Esophagus (tissue), 2 donors: ENCODE measurements at regions not wholly inside any gene's neighbourhood (a gene's known extent, or its start where the extent isn't known, plus 50 kb on each side); places are given as distances from the start of the nearest gene placed in this dataset.

Source experiments
- H3K27ac ChIP-seq, 2 donors: one replicate each; pipeline ENCODE4 v1.5.1; 2013; ENCODE audit warnings: low read depth in 2 of 2, mild to moderate bottlenecking in 2 of 2, inconsistent platforms in 1 of 2, low read length in 1 of 2, moderate library complexity in 1 of 2
- H3K27me3 ChIP-seq, 2 donors: one replicate each; pipeline ENCODE4 v1.6.1; 2013; ENCODE audit warnings: low read length in 2 of 2, control low read depth in 1 of 2, mild to moderate bottlenecking in 1 of 2; ENCODE audit not compliant: insufficient read depth in 2 of 2, control insufficient read depth in 1 of 2
- H3K36me3 ChIP-seq, 2 donors: one replicate each; pipeline ENCODE4 v1.6.1; 2013; ENCODE audit warnings: low read length in 1 of 2; ENCODE audit not compliant: control insufficient read depth in 2 of 2, insufficient read depth in 2 of 2
- H3K4me1 ChIP-seq, 2 donors: one replicate each; pipeline ENCODE4 v1.6.1; 2013; ENCODE audit warnings: low read length in 1 of 2; ENCODE audit not compliant: control insufficient read depth in 2 of 2, insufficient read depth in 2 of 2
- H3K4me3 ChIP-seq, 2 donors: one replicate each; pipeline ENCODE4 v1.5.1; 2013; ENCODE audit warnings: low read length in 2 of 2, mild to moderate bottlenecking in 2 of 2, low read depth in 1 of 2, moderate library complexity in 1 of 2
- H3K9me3 ChIP-seq, 2 donors: one replicate each; pipeline ENCODE4 v1.6.1; 2013; ENCODE audit warnings: mild to moderate bottlenecking in 2 of 2, low read depth in 1 of 2, low read length in 1 of 2, moderate library complexity in 1 of 2; ENCODE audit not compliant: control insufficient read depth in 2 of 2, insufficient read depth in 1 of 2
- WGBS, 2 donors: extraction: QIAGEN DNeasy Blood & Tissue Kit; methylation state at CpG; one replicate each; pipeline ENCODE4 v1.1.7; 2013; 5-methylcytosine and 5-hydroxymethylcytosine counted together
- donor health status: healthy with polysubstance abuse.
- donor health status: Bipolar disorder and iron deficiency.

DNA sequence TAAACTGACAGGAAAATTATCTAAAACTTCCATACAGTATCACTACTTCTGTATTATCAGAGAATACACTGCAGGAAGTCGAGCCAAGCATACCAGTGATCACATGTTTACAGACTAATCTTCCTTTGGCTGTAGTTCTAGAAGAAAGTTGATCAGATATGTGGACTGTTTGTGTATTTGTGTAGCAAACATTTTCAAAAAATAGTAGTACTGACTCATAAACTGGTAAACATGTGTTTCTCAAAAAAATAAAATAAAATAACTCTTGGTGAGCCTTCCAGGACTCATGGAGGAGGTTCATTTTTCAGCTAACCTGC is 148.9 kb upstream of the SLC39A10 start:
- Histone ChIP-seq H3K27me3 (no peaks in the 10 kb centered on the region), H3K9me3 (no peaks in the 10 kb centered on the region), H3K4me3 (no peak overlapping the region), H3K36me3 (no peaks in the 10 kb centered on the region), H3K27ac (no peak overlapping the region), H3K4me1 (no peaks in the 10 kb centered on the region)
- WGBS, 2 donors = 82 to 84% methylated on average over 1 of the region's 1 CpG

DNA sequence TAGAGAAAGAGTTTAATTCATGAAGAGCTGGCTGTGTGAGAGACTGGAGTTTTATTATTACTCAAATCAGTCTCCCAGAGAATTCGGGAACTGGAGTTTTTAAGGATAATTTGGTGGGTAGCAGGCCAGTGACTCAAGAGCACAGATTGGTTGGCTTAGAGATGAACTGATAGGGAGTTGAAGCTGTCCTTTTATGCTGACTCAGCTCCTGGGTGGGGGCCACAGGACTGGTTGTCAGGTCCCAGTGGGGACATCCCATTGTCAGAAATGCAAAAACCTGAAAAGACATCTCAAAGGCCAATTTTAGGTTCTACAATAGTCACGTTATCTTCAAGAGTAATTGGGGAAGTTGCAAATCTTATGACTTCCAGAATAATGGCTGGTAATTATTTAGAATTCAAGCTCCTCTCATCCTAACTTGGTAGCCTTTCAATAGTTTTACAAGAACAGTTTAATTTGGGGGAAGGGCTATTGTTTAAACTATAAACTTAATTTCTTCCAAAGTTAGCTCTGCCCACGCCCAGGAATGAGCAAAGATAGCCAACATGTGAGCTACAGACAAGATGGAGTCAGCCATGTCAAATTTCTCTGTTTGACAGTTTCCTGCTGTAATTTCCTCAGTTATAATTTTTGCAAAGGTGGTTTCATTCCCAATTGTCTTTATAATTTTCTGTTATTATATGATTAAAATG is 149.4 kb upstream of the SLC39A10 start:
- H3K4me3 ChIP-seq = no peak overlapping the region
- no peaks in the 10 kb centered on the region for H3K36me3 ChIP-seq
- H3K9me3 ChIP-seq = no peaks in the 10 kb centered on the region
- H3K27ac ChIP-seq = no peak overlapping the region
- H3K4me1 ChIP-seq = no peaks in the 10 kb centered on the region
- H3K27me3 ChIP-seq = no peaks in the 10 kb centered on the region
- 81 to 88% methylated on average over 3 of the region's 3 CpGs for WGBS, 2 donors

DNA sequence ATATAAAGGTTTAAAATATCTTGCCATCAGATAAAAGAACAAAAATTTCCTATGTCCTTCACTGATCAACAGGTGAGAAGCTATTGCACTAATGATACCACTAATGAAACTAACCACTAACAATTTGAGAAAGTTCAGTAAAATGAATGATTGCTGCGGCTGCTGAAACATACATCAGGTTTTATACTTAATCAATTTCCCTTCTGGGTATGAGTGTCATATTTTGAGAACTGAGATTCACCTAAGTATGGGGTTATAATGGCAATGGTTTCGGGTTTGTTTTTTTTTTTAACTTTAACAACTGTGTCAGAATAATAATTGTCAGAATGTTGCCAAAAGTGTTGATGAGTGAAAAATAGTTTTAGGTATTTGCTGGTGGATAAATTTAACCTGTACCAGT is 151.3 kb upstream of the SLC39A10 start:
- Histone ChIP-seq H3K4me3 (no peak overlapping the region), H3K36me3 (no peaks in the 10 kb centered on the region), H3K27ac (no peak overlapping the region), H3K27me3 (no peaks in the 10 kb centered on the region), H3K9me3 (no peaks in the 10 kb centered on the region), H3K4me1 (no peaks in the 10 kb centered on the region)
- 84% methylated on average over 2 of the region's 2 CpGs for WGBS, 2 donors

DNA sequence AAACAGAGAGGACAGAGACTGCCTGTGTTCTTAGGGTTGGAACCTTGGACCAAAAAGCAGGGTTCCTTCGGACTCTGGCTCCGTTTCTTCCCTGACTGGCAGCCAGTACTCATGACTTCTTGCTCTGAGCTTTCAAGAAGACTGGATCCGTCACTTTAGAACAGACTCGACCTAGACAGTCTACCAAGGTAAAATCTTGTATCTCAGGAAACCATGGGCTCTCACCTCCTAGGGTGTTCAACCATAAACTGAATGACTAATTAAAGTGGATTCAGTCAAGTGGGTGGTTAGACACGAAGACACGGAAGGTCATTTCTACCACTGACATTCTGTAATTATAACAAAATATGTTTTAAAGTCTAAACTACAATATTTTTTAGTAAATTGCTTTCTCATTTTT is 153.8 kb upstream of the SLC39A10 start:
- no peak overlapping the region for H3K27ac ChIP-seq
- whole genome bisulfite sequencing, 2 donors = 85 to 86% methylated on average over 6 of the region's 6 CpGs
- H3K9me3 ChIP-seq = no peaks in the 10 kb centered on the region
- no peaks in the 10 kb centered on the region for H3K36me3 ChIP-seq
- H3K27me3 ChIP-seq = no peaks in the 10 kb centered on the region
- no peaks in the 10 kb centered on the region for H3K4me1 ChIP-seq
- H3K4me3 ChIP-seq = no peak overlapping the region

DNA sequence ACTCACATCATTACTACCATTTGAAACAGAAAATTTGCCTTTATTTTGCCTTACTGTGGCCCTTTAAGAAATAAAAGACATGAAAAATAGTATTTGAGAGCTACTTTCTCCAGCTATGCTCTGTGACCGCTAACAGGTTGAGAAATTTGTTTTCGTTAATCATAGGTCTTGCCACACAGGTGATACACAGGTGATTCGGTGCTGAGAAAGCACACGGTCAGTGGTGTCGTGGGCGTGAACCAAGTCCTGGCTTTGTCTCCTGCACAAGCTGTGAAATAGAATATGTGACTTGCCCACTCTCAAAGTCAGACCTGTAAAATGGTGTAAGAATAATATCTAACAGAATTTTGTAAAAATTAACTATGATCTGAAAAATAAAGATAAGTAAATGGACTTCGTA is 155.3 kb upstream of the SLC39A10 start:
- Histone ChIP-seq H3K4me3 (no peak overlapping the region), H3K4me1 (no peaks in the 10 kb centered on the region), H3K9me3 (no peaks in the 10 kb centered on the region), H3K27ac (no peak overlapping the region), H3K27me3 (no peaks in the 10 kb centered on the region), H3K36me3 (no peaks in the 10 kb centered on the region)
- WGBS, 2 donors = 68 to 89% methylated on average over 7 of the region's 7 CpGs

DNA sequence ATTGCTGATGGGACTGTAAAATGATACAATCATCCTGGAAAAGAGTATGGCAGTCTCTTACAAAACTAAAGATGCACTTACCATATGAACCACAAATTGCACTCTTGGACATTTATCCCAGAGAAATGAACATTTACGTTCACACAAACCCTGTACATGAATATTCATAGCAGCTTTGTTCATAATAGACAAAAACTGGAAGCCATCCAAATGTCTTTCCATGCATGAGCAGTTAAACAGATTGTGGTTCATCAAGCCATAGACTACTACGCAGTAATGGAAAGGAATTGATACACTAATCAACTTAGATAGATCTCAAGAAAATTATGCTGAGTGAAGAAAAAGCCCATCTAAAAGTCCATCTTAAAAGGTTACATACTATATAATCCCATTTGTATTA is 156.1 kb upstream of the SLC39A10 start:
- no peak overlapping the region for H3K4me3 ChIP-seq
- no peaks in the 10 kb centered on the region for H3K36me3 ChIP-seq
- no peaks in the 10 kb centered on the region for H3K4me1 ChIP-seq
- H3K27me3 ChIP-seq = no peaks in the 10 kb centered on the region
- H3K9me3 ChIP-seq = no peaks in the 10 kb centered on the region
- no peak overlapping the region for H3K27ac ChIP-seq
- 81 to 86% methylated on average over 2 of the region's 2 CpGs for WGBS, 2 donors

DNA sequence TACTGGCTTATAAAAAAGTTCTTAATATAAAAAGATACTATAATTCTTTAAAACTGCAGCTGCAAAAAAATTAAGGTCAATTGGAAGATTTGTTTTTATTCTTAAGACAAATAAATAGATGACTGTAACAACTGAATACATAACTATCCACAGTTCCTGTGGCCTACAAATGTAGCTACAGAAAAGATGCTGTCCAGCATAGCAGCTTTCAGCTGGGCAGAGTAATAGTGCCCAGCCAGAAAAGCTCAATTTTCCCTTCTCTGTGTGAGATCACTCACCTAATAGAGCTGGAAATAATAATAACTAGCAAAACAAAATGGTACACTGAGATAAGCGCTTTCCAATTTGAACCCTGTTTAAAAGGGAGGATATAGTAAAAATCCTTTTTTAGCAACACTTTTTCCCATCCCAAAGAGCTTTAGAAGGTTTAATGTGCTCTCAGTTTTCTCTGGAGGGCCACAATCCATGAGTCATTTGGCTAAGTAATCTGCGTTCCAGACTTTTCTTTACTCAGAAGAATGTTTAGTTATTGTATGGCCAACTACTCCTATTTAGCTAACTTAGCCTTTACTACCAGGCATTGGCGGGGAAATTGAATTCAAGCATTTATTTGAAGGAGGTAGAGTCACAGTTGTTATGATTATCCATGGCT is 158.1 kb upstream of the SLC39A10 start:
- Histone ChIP-seq H3K36me3 (no peaks in the 10 kb centered on the region), H3K4me1 (no peaks in the 10 kb centered on the region), H3K27ac (no peak overlapping the region), H3K27me3 (no peaks in the 10 kb centered on the region), H3K9me3 (no peaks in the 10 kb centered on the region), H3K4me3 (no peak overlapping the region)
- WGBS, 2 donors = 91 to 96% methylated on average over 3 of the region's 3 CpGs

DNA sequence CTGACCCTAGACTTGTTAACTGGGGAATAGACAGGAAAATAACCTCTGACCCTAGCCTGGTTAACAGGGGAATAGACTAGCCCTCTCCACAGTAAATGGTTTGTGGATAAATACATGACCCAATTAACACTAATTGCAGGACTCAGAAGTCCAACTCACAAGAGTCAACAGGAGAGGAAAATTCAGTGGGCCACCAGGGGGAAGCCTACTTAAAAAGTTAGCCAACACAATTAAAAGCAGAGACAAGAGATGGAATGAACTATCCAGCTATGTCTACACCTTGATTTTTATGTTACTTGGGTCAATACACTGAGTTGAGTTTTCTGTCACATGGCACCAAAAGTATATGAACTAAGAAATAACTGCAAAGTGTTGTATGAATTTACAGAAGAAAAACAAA is 158.8 kb upstream of the SLC39A10 start:
- Histone ChIP-seq H3K9me3 (no peaks in the 10 kb centered on the region), H3K27me3 (no peaks in the 10 kb centered on the region), H3K4me1 (no peaks in the 10 kb centered on the region), H3K36me3 (no peaks in the 10 kb centered on the region), H3K4me3 (no peak overlapping the region), H3K27ac (no peak overlapping the region)

DNA sequence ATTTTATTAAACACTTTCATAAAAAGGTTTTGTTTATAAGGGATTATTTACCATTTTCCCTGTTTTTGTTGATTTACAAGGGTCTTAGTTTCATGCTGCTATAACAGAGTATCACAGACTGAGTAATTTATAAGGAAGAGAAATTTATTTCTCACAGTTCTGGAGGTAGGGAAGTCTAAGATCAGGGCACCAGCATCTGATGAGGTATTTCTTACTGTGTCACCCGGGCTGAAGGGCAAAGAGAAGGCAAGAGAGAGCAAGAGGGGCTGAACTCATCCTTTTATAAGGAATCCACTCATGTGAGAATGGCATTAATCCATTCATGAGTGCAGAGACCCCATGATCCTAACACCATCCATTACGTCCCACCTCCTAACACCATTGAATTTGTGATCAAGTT is 160.0 kb upstream of the SLC39A10 start:
- Histone ChIP-seq H3K4me3 (no peak overlapping the region), H3K27me3 (no peaks in the 10 kb centered on the region), H3K4me1 (no peaks in the 10 kb centered on the region), H3K36me3 (no peaks in the 10 kb centered on the region), H3K27ac (no peak overlapping the region), H3K9me3 (no peaks in the 10 kb centered on the region)
- 85 to 86% methylated on average over 2 of the region's 2 CpGs for WGBS, 2 donors

DNA sequence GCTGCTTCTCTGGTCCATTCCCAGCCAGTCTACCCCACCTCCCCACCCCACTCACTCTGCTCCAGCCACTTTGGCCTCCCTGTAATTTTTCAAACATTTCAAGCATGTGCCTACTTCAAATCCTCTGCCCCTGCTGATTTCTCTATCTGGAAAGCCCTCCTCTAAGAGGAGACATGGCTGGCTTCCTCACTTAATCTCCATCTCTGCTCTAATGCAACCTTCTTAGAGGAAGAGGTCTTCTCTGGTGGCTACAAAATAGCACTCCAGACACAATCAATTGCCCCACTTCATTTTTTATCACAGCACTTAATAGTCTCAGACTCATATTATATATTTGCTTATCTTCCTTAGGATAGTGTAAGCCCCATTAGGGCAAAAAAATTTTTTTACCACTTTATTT is 161.1 kb upstream of the SLC39A10 start:
- H3K4me1 ChIP-seq = no peaks in the 10 kb centered on the region
- no peak overlapping the region for H3K27ac ChIP-seq
- no peaks in the 10 kb centered on the region for H3K9me3 ChIP-seq
- H3K36me3 ChIP-seq = no peaks in the 10 kb centered on the region
- H3K27me3 ChIP-seq = no peaks in the 10 kb centered on the region
- no peak overlapping the region for H3K4me3 ChIP-seq
